ENCODE measurements at regions not wholly inside any gene's neighbourhood (a gene's known extent, or its start where the extent isn't known, plus 50 kb on each side); places are given as distances from the start of the nearest gene placed in this dataset.

GRCh38 chr13:64088491-64088890 lies 2672.8 kb upstream of the PCDH20 start:
- TF ChIP-seq CTCF (IDR thresholded peaks at IDR 0.05) (no peak), POLR2A (IDR thresholded peaks at IDR 0.05) (no peak)
